ENCODE measurements at regions not wholly inside any gene's neighbourhood (a gene's known extent, or its start where the extent isn't known, plus 50 kb on each side); places are given as distances from the start of the nearest gene placed in this dataset.

- no peaks in the 10 kb centered on the region for H3K27me3 ChIP-seq (ENCODE audit: insufficient read depth, low read length)
- no peak for DNase-seq
- no peaks in the 10 kb centered on the region for H3K4me1 ChIP-seq (ENCODE audit: control insufficient read depth in 1 of 2, insufficient read depth in 2 of 2, low read length in 2 of 2)
- no peak overlapping the region for H3K18ac ChIP-seq (ENCODE audit: low read length)
- H3K4me3 ChIP-seq (ENCODE audit: low read depth, low read length): no peak overlapping the region
- no peaks in the 10 kb centered on the region for H3K36me3 ChIP-seq (ENCODE audit: control insufficient read depth in 1 of 2, insufficient read depth in 2 of 2, low read length in 2 of 2)
- H2BK5ac ChIP-seq (ENCODE audit: low read depth, low read length, poor library complexity): no peak overlapping the region
- no peak overlapping the region for H3K23ac ChIP-seq (ENCODE audit: low read length)
- no peak overlapping the region for H4K8ac ChIP-seq (ENCODE audit: low read depth, low read length)
- no peak overlapping the region for H3K4me2 ChIP-seq (ENCODE audit: low read length)
- H3K27ac ChIP-seq (ENCODE audit: low read depth, low read length): no peak overlapping the region
- H2AFZ ChIP-seq (ENCODE audit: insufficient read depth, low read length, poor library complexity): no peak overlapping the region
- no peak overlapping the region for H4K91ac ChIP-seq (ENCODE audit: low read depth, low read length)
- H4K12ac ChIP-seq (ENCODE audit: low read depth, low read length): no peak overlapping the region
- H3K79me1 ChIP-seq (ENCODE audit: low read length): no peaks in the 10 kb centered on the region
- no peaks in the 10 kb centered on the region for H3K79me2 ChIP-seq (ENCODE audit: control insufficient read depth, insufficient read depth, low read length, poor library complexity)
- no peaks in the 10 kb centered on the region for H3K9me3 ChIP-seq (ENCODE audit: insufficient read depth, low read depth, low read length)
- H3K4ac ChIP-seq (ENCODE audit: low read depth, low read length): no peak overlapping the region
- H2BK12ac ChIP-seq (ENCODE audit: low read length): no peak overlapping the region
- no peak overlapping the region for H2BK120ac ChIP-seq (ENCODE audit: insufficient read depth, low read length, poor library complexity)
- H3K14ac ChIP-seq (ENCODE audit: low read length): no peak overlapping the region
- no peak overlapping the region for H3K9ac ChIP-seq (ENCODE audit: low read length)
- no peak overlapping the region for H2AK5ac ChIP-seq (ENCODE audit: low read length)
- no CpG with 5 or more reads among the region's 2 CpGs for WGBS (ENCODE audit: extremely low coverage, insufficient coverage, insufficient read length)
Measured at GRCh38 chr4:91997045-91997444, 306.7 kb upstream of the GRID2 start.

GRCh38 chr4:92012899-92013867, 290.6 kb upstream of the GRID2 start:
- H2BK5ac ChIP-seq (ENCODE audit: low read depth, low read length, poor library complexity): no peak overlapping the region
- no peak overlapping the region for H4K8ac ChIP-seq (ENCODE audit: low read depth, low read length)
- no peak for DNase-seq
- H3K18ac ChIP-seq (ENCODE audit: low read length): no peak overlapping the region
- H2AFZ ChIP-seq (ENCODE audit: insufficient read depth, low read length, poor library complexity): no peak overlapping the region
- H3K27ac ChIP-seq (ENCODE audit: low read depth, low read length): no peak overlapping the region
- H3K4ac ChIP-seq (ENCODE audit: low read depth, low read length): no peak overlapping the region
- no peak overlapping the region for H3K14ac ChIP-seq (ENCODE audit: low read length)
- H2BK12ac ChIP-seq (ENCODE audit: low read length): no peak overlapping the region
- H3K79me1 ChIP-seq (ENCODE audit: low read length): no peaks in the 10 kb centered on the region
- no peaks in the 10 kb centered on the region for H3K4me1 ChIP-seq (ENCODE audit: control insufficient read depth in 1 of 2, insufficient read depth in 2 of 2, low read length in 2 of 2)
- no peaks in the 10 kb centered on the region for H3K9me3 ChIP-seq (ENCODE audit: insufficient read depth, low read depth, low read length)
- no peak overlapping the region for H3K23ac ChIP-seq (ENCODE audit: low read length)
- H4K91ac ChIP-seq (ENCODE audit: low read depth, low read length): no peak overlapping the region
- no peaks in the 10 kb centered on the region for H3K36me3 ChIP-seq (ENCODE audit: control insufficient read depth in 1 of 2, insufficient read depth in 2 of 2, low read length in 2 of 2)
- no peaks in the 10 kb centered on the region for H3K79me2 ChIP-seq (ENCODE audit: control insufficient read depth, insufficient read depth, low read length, poor library complexity)
- no CpG with 5 or more reads among the region's 16 CpGs for WGBS (ENCODE audit: extremely low coverage, insufficient coverage, insufficient read length)
- H2BK120ac ChIP-seq (ENCODE audit: insufficient read depth, low read length, poor library complexity): no peak overlapping the region
- no peak overlapping the region for H4K12ac ChIP-seq (ENCODE audit: low read depth, low read length)
- H2AK5ac ChIP-seq (ENCODE audit: low read length): no peak overlapping the region
- no peak overlapping the region for H3K9ac ChIP-seq (ENCODE audit: low read length)
- H3K4me3 ChIP-seq (ENCODE audit: low read depth, low read length): no peak overlapping the region
- H3K4me2 ChIP-seq (ENCODE audit: low read length): no peak overlapping the region
- H3K27me3 ChIP-seq (ENCODE audit: insufficient read depth, low read length): no peaks in the 10 kb centered on the region

DNA sequence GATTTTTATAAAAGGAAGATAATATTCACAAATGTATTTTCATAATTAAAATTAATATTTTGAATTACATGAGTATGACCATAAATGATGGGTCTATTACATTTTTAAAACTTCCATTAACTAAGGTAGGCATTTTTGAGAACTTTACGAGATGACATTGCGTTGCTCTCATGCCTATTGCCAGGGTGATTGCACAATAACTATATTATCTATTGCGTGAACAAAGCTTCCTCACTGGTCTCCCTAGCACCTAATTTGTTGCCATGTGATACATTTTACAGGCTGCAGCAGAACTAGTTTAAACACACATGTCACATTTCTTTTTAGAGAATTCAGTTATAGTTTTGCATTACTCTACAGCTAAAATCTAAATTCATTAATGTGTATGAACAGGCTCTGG, 289.7 kb upstream of the GRID2 start:
- Histone ChIP-seq H3K4me3 (ENCODE audit: low read depth, low read length) (no peak overlapping the region), H4K91ac (ENCODE audit: low read depth, low read length) (no peak overlapping the region), H3K14ac (ENCODE audit: low read length) (no peak overlapping the region), H3K23ac (ENCODE audit: low read length) (no peak overlapping the region), H2BK120ac (ENCODE audit: insufficient read depth, low read length, poor library complexity) (no peak overlapping the region), H3K4me1 (ENCODE audit: control insufficient read depth in 1 of 2, insufficient read depth in 2 of 2, low read length in 2 of 2) (no peaks in the 10 kb centered on the region), H3K9me3 (ENCODE audit: insufficient read depth, low read depth, low read length) (no peaks in the 10 kb centered on the region), H3K27ac (ENCODE audit: low read depth, low read length) (no peak overlapping the region), H2AFZ (ENCODE audit: insufficient read depth, low read length, poor library complexity) (no peak overlapping the region), H3K79me2 (ENCODE audit: control insufficient read depth, insufficient read depth, low read length, poor library complexity) (no peaks in the 10 kb centered on the region), H4K8ac (ENCODE audit: low read depth, low read length) (no peak overlapping the region), H4K12ac (ENCODE audit: low read depth, low read length) (no peak overlapping the region), H3K9ac (ENCODE audit: low read length) (no peak overlapping the region), H2AK5ac (ENCODE audit: low read length) (no peak overlapping the region), H2BK12ac (ENCODE audit: low read length) (no peak overlapping the region), H3K36me3 (ENCODE audit: control insufficient read depth in 1 of 2, insufficient read depth in 2 of 2, low read length in 2 of 2) (no peaks in the 10 kb centered on the region), H3K4me2 (ENCODE audit: low read length) (no peak overlapping the region), H3K4ac (ENCODE audit: low read depth, low read length) (no peak overlapping the region), H2BK5ac (ENCODE audit: low read depth, low read length, poor library complexity) (no peak overlapping the region), H3K27me3 (ENCODE audit: insufficient read depth, low read length) (no peaks in the 10 kb centered on the region), H3K18ac (ENCODE audit: low read length) (no peak overlapping the region), H3K79me1 (ENCODE audit: low read length) (no peaks in the 10 kb centered on the region)
- no CpG with 5 or more reads among the region's 3 CpGs for WGBS (ENCODE audit: extremely low coverage, insufficient coverage, insufficient read length)
- peak in 1 of 2 donors; percentile 8 for DNase-seq

GRCh38 chr4:92021203-92021602, 282.6 kb upstream of the GRID2 start:
- no CpG with 5 or more reads among the region's 1 CpG for WGBS (ENCODE audit: extremely low coverage, insufficient coverage, insufficient read length)
- no peak overlapping the region for H4K91ac ChIP-seq (ENCODE audit: low read depth, low read length)
- H3K9me3 ChIP-seq (ENCODE audit: insufficient read depth, low read depth, low read length): peaks cover 2% of the 10 kb centered on the region
- no peaks in the 10 kb centered on the region for H3K27me3 ChIP-seq (ENCODE audit: insufficient read depth, low read length)
- H3K36me3 ChIP-seq (ENCODE audit: control insufficient read depth in 1 of 2, insufficient read depth in 2 of 2, low read length in 2 of 2): no peaks in the 10 kb centered on the region
- H2BK5ac ChIP-seq (ENCODE audit: low read depth, low read length, poor library complexity): no peak overlapping the region
- H4K8ac ChIP-seq (ENCODE audit: low read depth, low read length): no peak overlapping the region
- no peak overlapping the region for H3K4me3 ChIP-seq (ENCODE audit: low read depth, low read length)
- no peaks in the 10 kb centered on the region for H3K4me1 ChIP-seq (ENCODE audit: control insufficient read depth in 1 of 2, insufficient read depth in 2 of 2, low read length in 2 of 2)
- no peak for DNase-seq
- H3K4me2 ChIP-seq (ENCODE audit: low read length): no peak overlapping the region
- no peak overlapping the region for H2AFZ ChIP-seq (ENCODE audit: insufficient read depth, low read length, poor library complexity)
- H3K79me1 ChIP-seq (ENCODE audit: low read length): no peaks in the 10 kb centered on the region
- H3K27ac ChIP-seq (ENCODE audit: low read depth, low read length): no peak overlapping the region
- H2AK5ac ChIP-seq (ENCODE audit: low read length): no peak overlapping the region
- H2BK12ac ChIP-seq (ENCODE audit: low read length): no peak overlapping the region
- no peak overlapping the region for H4K12ac ChIP-seq (ENCODE audit: low read depth, low read length)
- no peaks in the 10 kb centered on the region for H3K79me2 ChIP-seq (ENCODE audit: control insufficient read depth, insufficient read depth, low read length, poor library complexity)
- no peak overlapping the region for H3K14ac ChIP-seq (ENCODE audit: low read length)
- H3K23ac ChIP-seq (ENCODE audit: low read length): no peak overlapping the region
- no peak overlapping the region for H3K4ac ChIP-seq (ENCODE audit: low read depth, low read length)
- H2BK120ac ChIP-seq (ENCODE audit: insufficient read depth, low read length, poor library complexity): no peak overlapping the region
- no peak overlapping the region for H3K9ac ChIP-seq (ENCODE audit: low read length)
- H3K18ac ChIP-seq (ENCODE audit: low read length): no peak overlapping the region
